Endothelial cell of umbilical vein (primary cell): ENCODE measurements at regions not wholly inside any gene's neighbourhood (a gene's known extent, or its start where the extent isn't known, plus 50 kb on each side); places are given as distances from the start of the nearest gene placed in this dataset.

Experiments used
- BruUV-seq: library from RNA; stranded (reverse); fragments of 400-500 nt; replicated peaks from 2 replicates; lab custom pipeline; 2021; lab: Mats Ljungman, UMichigan
- CTCF ChIA-PET: fragments of 300-600, 350-600 bp; sonication (Branson Sonifier 250); formaldehyde crosslinking; loops from one replicate; lab custom pipeline; 2021; ENCODE audit warnings: antibody characterized with exemption, inconsistent platforms; lab: Charles Lee
- POLR2A ChIA-PET: fragments of 300-600, 350-600 bp; sonication (Branson Sonifier 250); formaldehyde crosslinking; loops from one replicate; lab custom pipeline; 2021; ENCODE audit warnings: antibody characterized with exemption, inconsistent platforms; lab: Charles Lee
- DNase-seq: peaks from one replicate; pipeline ENCODE4 v3.0.0-alpha.2; 2011; ENCODE audit warnings: low read depth, low spot score
- FAIRE-seq: peaks from 2 replicates; lab custom pipeline; 2011; peaks lifted over from hg19 to GRCh38; lab: Jason Lieb, UNC
- H2AFZ ChIP-seq: 2 replicates; pipeline ENCODE4 v1.6.0; 2012; ENCODE audit warnings: low read depth, low read length, control low read depth, inconsistent platforms
- H3K27ac ChIP-seq: 2 replicates; pipeline ENCODE4 v1.5.1; 2011; ENCODE audit warnings: low read depth, mild to moderate bottlenecking, control low read depth, low read length, moderate library complexity; ENCODE audit not compliant: insufficient read depth
- H3K27me3 ChIP-seq, 2 experiments: 2 replicates each; pipeline versions ENCODE4 v1.6.0 to v1.6.1; 2011; ENCODE audit warnings: low read length in 2 of 2, mixed read lengths in 1 of 2; ENCODE audit not compliant: control insufficient read depth in 2 of 2, insufficient read depth in 2 of 2
- H3K36me3 ChIP-seq, 2 experiments: 2 replicates in 1 of 2; 3 replicates in 1 of 2; pipeline ENCODE4 v1.5.1; 2011; ENCODE audit warnings: low read length in 2 of 2, mild to moderate bottlenecking in 1 of 2, moderate library complexity in 1 of 2; ENCODE audit not compliant: control insufficient read depth in 2 of 2, insufficient read depth in 2 of 2; ENCODE audit errors: extremely low read depth in 1 of 2
- H3K4me1 ChIP-seq: 3 replicates; pipeline ENCODE4 v1.5.1; 2011; ENCODE audit warnings: mild to moderate bottlenecking, low read length; ENCODE audit not compliant: control insufficient read depth, insufficient read depth; ENCODE audit errors: extremely low read depth
- H3K4me2 ChIP-seq: 2 replicates; pipeline ENCODE4 v1.6.1; 2011; ENCODE audit warnings: low read length, control low read depth, mixed read lengths; ENCODE audit not compliant: insufficient read depth
- H3K4me3 ChIP-seq, 3 experiments: fragments of 200-600 bp in 1 of 3; sonication (generic), shearing (Covaris generic) in 1 of 3; replicated peaks in 1 of 3; 2 replicates each; pipeline ENCODE4 v1.5.1; 2011 to 2016; ENCODE audit warnings: control low read depth in 3 of 3, low read length in 3 of 3, mild to moderate bottlenecking in 2 of 3, inconsistent platforms in 1 of 3, low read depth in 1 of 3, moderate library complexity in 1 of 3; ENCODE audit not compliant: insufficient read depth in 1 of 3
- H3K79me2 ChIP-seq: 2 replicates; pipeline ENCODE4 v1.6.0; 2012; ENCODE audit warnings: low read length, inconsistent platforms; ENCODE audit not compliant: control insufficient read depth, insufficient read depth
- H3K9ac ChIP-seq: replicated peaks from 2 replicates; pipeline ENCODE3; 2011; ENCODE audit warnings: low read length, control low read depth; ENCODE audit not compliant: insufficient read depth; ENCODE audit errors: extremely low read depth
- H3K9me1 ChIP-seq: replicated peaks from 3 replicates; pipeline ENCODE4 v1.6.0; 2011; ENCODE audit warnings: mild to moderate bottlenecking, low read length; ENCODE audit not compliant: control insufficient read depth, insufficient read depth; ENCODE audit errors: extremely low read depth
- H3K9me3 ChIP-seq: replicated peaks from 2 replicates; pipeline ENCODE4 v1.5.1; 2012; ENCODE audit warnings: low read length, inconsistent platforms; ENCODE audit not compliant: control insufficient read depth, insufficient read depth
- H4K20me1 ChIP-seq: replicated peaks from 2 replicates; pipeline ENCODE3; 2011; ENCODE audit warnings: mild to moderate bottlenecking, low read length; ENCODE audit not compliant: control insufficient read depth, insufficient read depth; ENCODE audit errors: extremely low read depth
- CTCF ChIP-seq, 2 donors: IDR thresholded peaks; 1 replicate in 1 of 2; 2 replicates in 1 of 2; pipeline ENCODE4 v1.5.1; 2011; ENCODE audit warnings: low read length in 2 of 2, mild to moderate bottlenecking in 2 of 2, moderate library complexity in 2 of 2, control low read depth in 1 of 2, inconsistent platforms in 1 of 2, low read depth in 1 of 2; ENCODE audit not compliant: insufficient read depth in 1 of 2; ENCODE audit errors: extremely low read depth in 1 of 2
- EZH2 ChIP-seq: IDR thresholded peaks from 2 replicates; pipeline ENCODE4 v1.6.1; 2012; ENCODE audit warnings: borderline replicate concordance, low read depth, mild to moderate bottlenecking, moderate library complexity, low read length, inconsistent platforms; ENCODE audit not compliant: severe bottlenecking
- FOS ChIP-seq: IDR thresholded peaks from 2 replicates; pipeline ENCODE4 v1.6.1; 2011; ENCODE audit warnings: mild to moderate bottlenecking, low read length, moderate library complexity, borderline replicate concordance; ENCODE audit not compliant: insufficient read depth
- GATA2 ChIP-seq: IDR thresholded peaks from 2 replicates; pipeline ENCODE4 v1.7.0; 2011; ENCODE audit warnings: low read depth, mild to moderate bottlenecking, moderate library complexity, mixed read lengths, low read length; ENCODE audit not compliant: insufficient read length, insufficient read depth
- JUN ChIP-seq: IDR thresholded peaks from 2 replicates; pipeline ENCODE4 v1.6.1; 2011; ENCODE audit warnings: borderline replicate concordance, low read depth; ENCODE audit not compliant: insufficient read length, insufficient read depth
- MAX ChIP-seq: IDR thresholded peaks from 2 replicates; pipeline ENCODE4 v1.6.1; 2011; ENCODE audit not compliant: insufficient read depth, insufficient read length
- MYC ChIP-seq: IDR thresholded peaks from one replicate; pipeline ENCODE4 v1.6.1; 2011; ENCODE audit warnings: mild to moderate bottlenecking, low read depth, low read length
- POLR2A ChIP-seq: IDR thresholded peaks from 2 replicates; pipeline ENCODE4 v1.6.1; 2012; ENCODE audit warnings: low read depth, mild to moderate bottlenecking, control low read depth, low read length
- POLR2AphosphoS5 ChIP-seq: IDR thresholded peaks from 2 replicates; pipeline ENCODE4 v1.6.1; 2012; ENCODE audit warnings: low read depth, mild to moderate bottlenecking, control low read depth, low read length, moderate library complexity; ENCODE audit not compliant: insufficient read depth
- dilution Hi-C: fragments of 300-500 bp; cut with MboI; formaldehyde crosslinking; loops from one replicate; pipeline ENCODE4 v1.15.0; 2019; ENCODE audit warnings: low sequenced_read_pairs; ENCODE audit not compliant: extremely low pct_ligation_motif_present
- intact Hi-C: fragments of 100-400 bp; cut with micrococcal nuclease; formaldehyde crosslinking; loops from one replicate; pipeline ENCODE4 v1.10.0; 2022

- ChIA-PET POLR2A (no interaction called here), CTCF (interaction anchor here (0.7 to 8.6 kb wide), 37 partner anchors 9 to 587 kb away, joined by 3 to 160 read pairs (median 4); partner anchors contain the start of genes C6orf62 and RIPOR2)
- Histone ChIP-seq H3K4me3 (no peak overlapping the region), H4K20me1 (no peaks in the 10 kb centered on the region), H3K79me2 (no peaks in the 10 kb centered on the region), H2AFZ (no peak overlapping the region), H3K9ac (no peak overlapping the region), H3K4me1 (peaks cover 5% of the 10 kb centered on the region), H3K36me3 (no peaks in the 10 kb centered on the region), H3K27me3 (no peaks in the 10 kb centered on the region), H3K4me2 (no peak overlapping the region), H3K9me1 (no peaks in the 10 kb centered on the region), H3K27ac (no peak overlapping the region), H3K9me3 (no peaks in the 10 kb centered on the region)
- TF ChIP-seq FOS (no peak), POLR2AphosphoS5 (no peak), GATA2 (no peak), MAX (no peak), EZH2 (no peak), JUN (no peak), POLR2A (no peak), MYC (no peak), CTCF (IDR thresholded peaks at IDR 0.05; ENCODE audit: extremely low read depth in 1 of 2, insufficient read depth in 1 of 2, low read depth in 1 of 2, low read length in 2 of 2) (no peak)
- FAIRE-seq (no peak), DNase-seq (no peak)
- BruUV-seq = no TSS peak
- intact Hi-C loops = loop anchor here (5.0 to 10.0 kb wide), 4 partner anchors 85 to 303 kb away; partner anchors contain the start of gene C6orf62
- dilution Hi-C loops = no loop called here
Measured at GRCh38 chr6:25017486-25017885, 81.7 kb upstream of the RIPOR2 start.
